Upper lobe of right lung (tissue), 1 donor: ENCODE measurements at regions not wholly inside any gene's neighbourhood (a gene's known extent, or its start where the extent isn't known, plus 50 kb on each side); places are given as distances from the start of the nearest gene placed in this dataset.

ENCODE experiments used
- ATAC-seq: fragments of 200-7000 bp; cut with Tn5 transposase; one replicate; pipeline ENCODE4 v1.9.1; 2020; ENCODE audit warnings: mild to moderate bottlenecking, moderate library complexity
- DNase-seq: peaks from one replicate; pipeline ENCODE4 v3.0.0-alpha.2; 2020
- H3K27ac ChIP-seq: fragments of 200-600 bp; one replicate; pipeline ENCODE4 v1.8.0; 2022
- H3K27me3 ChIP-seq: fragments of 200-600 bp; one replicate; pipeline ENCODE4 v1.8.0; 2022; ENCODE audit warnings: mild to moderate bottlenecking
- H3K36me3 ChIP-seq: fragments of 200-600 bp; one replicate; pipeline ENCODE4 v1.8.0; 2022
- H3K4me1 ChIP-seq: fragments of 200-600 bp; one replicate; pipeline ENCODE4 v1.8.0; 2022
- H3K4me3 ChIP-seq: fragments of 200-600 bp; one replicate; pipeline ENCODE4 v1.8.0; 2022; ENCODE audit warnings: mild to moderate bottlenecking
- H3K9me3 ChIP-seq: fragments of 200-600 bp; one replicate; pipeline ENCODE4 v1.8.0; 2022
- intact Hi-C: fragments of 100-400 bp; cut with DNase I; formaldehyde crosslinking; loops from one replicate; pipeline ENCODE4 v1.11.0; 2022
- TF ChIP-seq, protein P1 (sequence below): fragments of 200-600 bp; IDR thresholded peaks from one replicate; pipeline ENCODE4 v1.8.0; 2022; ENCODE audit warnings: antibody characterized with exemption
- donor health status: DM: no; HTN: yes; CAD: no; lungs with severe emphysema.

DNA sequence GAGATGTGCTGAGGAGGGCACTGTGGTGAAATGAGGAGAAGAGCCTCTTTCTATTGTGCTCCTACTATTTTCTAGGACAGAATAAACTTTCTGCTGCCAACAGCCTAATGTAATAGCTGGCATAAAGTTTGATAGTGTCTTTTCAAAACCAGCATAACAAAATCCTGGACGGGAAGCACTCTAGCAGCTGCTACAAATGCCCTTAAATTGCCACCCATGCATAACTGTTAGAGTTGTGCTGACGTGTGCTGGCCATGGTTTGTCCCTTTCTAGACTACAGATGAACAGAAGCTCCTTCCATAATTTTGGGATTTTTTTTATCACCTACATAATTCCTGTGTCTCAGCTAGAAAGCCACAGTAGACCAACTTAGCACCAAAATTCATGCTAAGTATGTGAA, 88.5 kb upstream of the DEPDC1 start:
- intact Hi-C loops: no loop called here
- TF ChIP-seq, protein P1, sequence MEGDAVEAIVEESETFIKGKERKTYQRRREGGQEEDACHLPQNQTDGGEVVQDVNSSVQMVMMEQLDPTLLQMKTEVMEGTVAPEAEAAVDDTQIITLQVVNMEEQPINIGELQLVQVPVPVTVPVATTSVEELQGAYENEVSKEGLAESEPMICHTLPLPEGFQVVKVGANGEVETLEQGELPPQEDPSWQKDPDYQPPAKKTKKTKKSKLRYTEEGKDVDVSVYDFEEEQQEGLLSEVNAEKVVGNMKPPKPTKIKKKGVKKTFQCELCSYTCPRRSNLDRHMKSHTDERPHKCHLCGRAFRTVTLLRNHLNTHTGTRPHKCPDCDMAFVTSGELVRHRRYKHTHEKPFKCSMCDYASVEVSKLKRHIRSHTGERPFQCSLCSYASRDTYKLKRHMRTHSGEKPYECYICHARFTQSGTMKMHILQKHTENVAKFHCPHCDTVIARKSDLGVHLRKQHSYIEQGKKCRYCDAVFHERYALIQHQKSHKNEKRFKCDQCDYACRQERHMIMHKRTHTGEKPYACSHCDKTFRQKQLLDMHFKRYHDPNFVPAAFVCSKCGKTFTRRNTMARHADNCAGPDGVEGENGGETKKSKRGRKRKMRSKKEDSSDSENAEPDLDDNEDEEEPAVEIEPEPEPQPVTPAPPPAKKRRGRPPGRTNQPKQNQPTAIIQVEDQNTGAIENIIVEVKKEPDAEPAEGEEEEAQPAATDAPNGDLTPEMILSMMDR: no peak
- H3K4me3 ChIP-seq: no peak overlapping the region
- H3K27ac ChIP-seq: no peak overlapping the region
- H3K9me3 ChIP-seq: no peaks in the 10 kb centered on the region
- DNase-seq (no peak), ATAC-seq (no peak)
- H3K36me3 ChIP-seq: no peaks in the 10 kb centered on the region
- no peaks in the 10 kb centered on the region for H3K4me1 ChIP-seq
- no peaks in the 10 kb centered on the region for H3K27me3 ChIP-seq

DNA sequence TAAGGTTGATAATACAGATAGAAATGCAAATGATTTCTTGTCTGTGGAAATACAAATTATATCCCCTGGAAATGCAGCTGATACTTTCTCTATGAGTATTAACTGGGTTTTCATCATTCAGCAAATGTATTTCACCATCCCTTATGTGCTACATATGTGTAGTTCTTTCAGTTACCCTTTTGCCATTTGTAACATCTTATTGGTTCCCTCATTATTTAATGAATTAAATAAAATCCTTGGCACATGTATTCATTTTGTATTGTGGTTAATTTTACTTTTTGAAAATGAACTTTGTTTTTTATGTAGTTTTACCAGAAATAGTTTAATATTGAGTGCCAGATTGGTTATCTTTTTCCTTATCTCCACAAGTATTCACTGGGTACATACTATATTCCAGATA, 89.9 kb upstream of the DEPDC1 start:
- DNase-seq: no peak
- H3K9me3 ChIP-seq: no peaks in the 10 kb centered on the region
- H3K4me1 ChIP-seq: no peaks in the 10 kb centered on the region
- intact Hi-C loops: no loop called here
- ATAC-seq: no peak
- no peak overlapping the region for H3K27ac ChIP-seq
- no peaks in the 10 kb centered on the region for H3K27me3 ChIP-seq
- TF ChIP-seq, protein P1: no peak
- no peaks in the 10 kb centered on the region for H3K36me3 ChIP-seq
- H3K4me3 ChIP-seq: no peak overlapping the region

DNA sequence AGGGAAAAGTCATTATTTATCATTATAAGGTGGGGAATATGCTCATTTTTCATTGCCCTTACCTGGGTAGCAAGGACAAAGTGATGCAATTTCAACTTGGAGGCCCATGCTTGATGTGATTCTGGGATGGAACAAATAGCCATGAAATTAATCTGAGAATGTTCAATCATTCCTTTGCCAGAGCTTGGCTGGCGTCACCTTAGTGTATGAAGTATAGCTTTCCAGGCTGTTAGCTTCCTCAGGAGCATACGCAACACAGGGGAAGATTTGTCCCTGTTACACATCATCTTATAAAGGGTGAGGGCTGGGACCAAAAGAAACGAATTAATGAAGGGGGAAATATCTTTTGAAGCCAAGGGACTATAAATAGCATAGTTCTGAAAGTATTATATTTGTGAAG, 91.4 kb upstream of the DEPDC1 start:
- Histone ChIP-seq H3K4me1 (no peaks in the 10 kb centered on the region), H3K27me3 (no peaks in the 10 kb centered on the region), H3K27ac (no peak overlapping the region), H3K36me3 (no peaks in the 10 kb centered on the region), H3K9me3 (no peaks in the 10 kb centered on the region), H3K4me3 (no peak overlapping the region)
- intact Hi-C loops: no loop called here
- no peak for ATAC-seq
- TF ChIP-seq, protein P1: no peak
- DNase-seq: no peak

DNA sequence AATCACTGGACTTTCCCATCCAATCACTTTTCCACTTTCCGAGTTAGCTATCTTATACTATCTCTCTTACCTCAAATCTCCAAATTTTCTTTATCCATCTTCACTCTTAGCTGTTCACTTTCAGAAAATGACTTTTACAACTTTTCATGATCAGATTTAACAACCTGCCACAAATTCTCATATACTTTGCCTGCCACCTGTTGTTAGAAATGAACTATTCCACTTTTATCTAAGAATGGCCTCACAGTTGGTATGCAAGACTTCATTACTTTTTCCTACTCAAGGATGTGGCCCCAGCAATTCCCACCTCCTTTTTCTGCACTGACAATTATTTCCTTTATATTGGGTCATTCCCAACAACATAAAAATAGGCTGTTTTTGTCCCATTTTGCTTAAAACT, 93.6 kb upstream of the DEPDC1 start:
- DNase-seq (no peak), ATAC-seq (no peak)
- intact Hi-C loops: no loop called here
- no peaks in the 10 kb centered on the region for H3K27me3 ChIP-seq
- H3K4me3 ChIP-seq: no peak overlapping the region
- TF ChIP-seq, protein P1: no peak
- H3K36me3 ChIP-seq: no peaks in the 10 kb centered on the region
- H3K9me3 ChIP-seq: no peaks in the 10 kb centered on the region
- no peak overlapping the region for H3K27ac ChIP-seq
- H3K4me1 ChIP-seq: no peaks in the 10 kb centered on the region

DNA sequence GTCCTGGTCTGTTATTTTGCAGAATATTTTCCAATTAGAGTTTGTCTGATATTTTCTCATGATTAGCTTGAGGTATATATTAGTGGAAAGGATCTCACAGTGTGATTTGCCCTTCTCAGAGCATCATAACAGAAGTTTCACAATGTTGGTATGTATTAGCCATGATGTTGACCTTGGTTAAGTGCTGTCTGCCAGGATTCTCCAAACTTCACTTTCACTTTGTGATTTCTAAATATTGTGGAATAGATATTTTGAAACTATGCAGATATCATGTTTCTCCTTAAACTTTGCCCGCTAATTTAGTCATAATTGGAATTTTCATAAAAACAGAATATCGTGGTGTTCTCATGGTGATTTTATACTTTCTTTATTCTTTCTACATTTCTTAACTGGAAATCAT, 98.0 kb upstream of the DEPDC1 start:
- TF ChIP-seq, protein P1: no peak
- Histone ChIP-seq H3K4me1 (no peaks in the 10 kb centered on the region), H3K36me3 (no peaks in the 10 kb centered on the region), H3K9me3 (no peaks in the 10 kb centered on the region), H3K4me3 (no peak overlapping the region), H3K27ac (no peak overlapping the region), H3K27me3 (no peaks in the 10 kb centered on the region)
- DNase-seq (no peak), ATAC-seq (no peak)
- intact Hi-C loops: no loop called here

DNA sequence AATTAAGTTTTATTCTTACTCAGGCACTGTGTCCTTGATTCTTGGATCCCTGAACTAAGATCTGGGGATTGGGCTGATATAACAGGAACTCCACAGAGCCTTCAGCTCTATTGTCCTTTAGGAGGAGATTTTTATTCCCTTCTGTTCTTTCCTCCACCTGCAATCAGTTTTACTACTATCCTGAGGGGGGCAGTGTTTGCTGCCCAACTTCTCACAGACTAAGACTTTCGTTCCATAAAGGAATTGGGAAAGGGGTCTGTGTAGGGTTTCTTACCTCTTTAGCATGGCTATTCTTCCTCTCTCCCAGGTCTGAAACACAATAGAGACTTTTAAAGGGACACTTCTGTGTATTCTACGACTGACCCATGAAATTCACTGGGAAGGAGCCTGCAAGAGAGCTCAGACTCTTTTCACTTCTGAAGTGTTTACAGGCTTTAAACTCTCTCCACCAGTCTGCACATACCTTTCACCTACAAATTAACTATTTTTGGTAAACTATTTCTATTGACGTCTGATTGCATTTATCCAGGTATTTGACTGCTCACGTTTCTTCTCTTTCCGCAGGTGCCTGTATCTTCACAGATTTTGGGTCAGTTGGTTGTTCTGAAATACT, 103.3 kb upstream of the DEPDC1 start:
- no peaks in the 10 kb centered on the region for H3K9me3 ChIP-seq
- H3K27ac ChIP-seq: no peak overlapping the region
- H3K36me3 ChIP-seq: no peaks in the 10 kb centered on the region
- no peak overlapping the region for H3K4me3 ChIP-seq
- intact Hi-C loops: no loop called here
- H3K27me3 ChIP-seq: no peaks in the 10 kb centered on the region
- TF ChIP-seq, protein P1: peak; percentile 42
- no peaks in the 10 kb centered on the region for H3K4me1 ChIP-seq
- ATAC-seq (peak; percentile 42), DNase-seq (no peak)
